GM12864 (cell line): ENCODE measurements at regions not wholly inside any gene's neighbourhood (a gene's known extent, or its start where the extent isn't known, plus 50 kb on each side); places are given as distances from the start of the nearest gene placed in this dataset.

ENCODE experiments used
- DNase-seq: peaks from one replicate; pipeline ENCODE4 v3.0.0-alpha.2; 2011; ENCODE audit warnings: low read depth
- H3K4me3 ChIP-seq: 2 replicates; pipeline ENCODE4 v1.5.1; 2011; ENCODE audit warnings: mild to moderate bottlenecking, low read depth, low read length, control low read depth
- CTCF ChIP-seq: IDR thresholded peaks from 2 replicates; pipeline ENCODE4 v1.5.1; 2011; ENCODE audit warnings: low read depth, mild to moderate bottlenecking, moderate library complexity, low read length, control low read depth, inconsistent platforms; ENCODE audit errors: missing control alignments

- DNase-seq: no peak
- no peak for TF ChIP-seq CTCF
- H3K4me3 ChIP-seq: no peak overlapping the region
These were observed 115.4 kb upstream of the PKDCC start for GRCh38 chr2:41932241-41933045.

- no peak overlapping the region for H3K4me3 ChIP-seq
- TF ChIP-seq CTCF: no peak
- no peak for DNase-seq
These were observed 114.8 kb upstream of the PKDCC start for GRCh38 chr2:41933046-41933420.

GRCh38 chr2:41933585-41934320 is 114.1 kb upstream of the PKDCC start:
- no peak for TF ChIP-seq CTCF
- H3K4me3 ChIP-seq: no peak overlapping the region

GRCh38 chr2:41934329-41934958 is 113.4 kb upstream of the PKDCC start:
- DNase-seq: no peak
- no peak for TF ChIP-seq CTCF
- H3K4me3 ChIP-seq: no peak overlapping the region

More at GRCh38 chr2:41933585-41934320, 114.1 kb upstream of the PKDCC start:
- DNase-seq: no peak

- no peak overlapping the region for H3K4me3 ChIP-seq
- no peak for TF ChIP-seq CTCF
- DNase-seq: no peak
These were observed 112.8 kb upstream of the PKDCC start for GRCh38 chr2:41935002-41935401.

GRCh38 chr2:41935825-41936224 is 112.0 kb upstream of the PKDCC start:
- TF ChIP-seq CTCF: no peak
- no peak for DNase-seq
- H3K4me3 ChIP-seq: no peak overlapping the region
